ENCODE measurements at regions not wholly inside any gene's neighbourhood (a gene's known extent, or its start where the extent isn't known, plus 50 kb on each side); places are given as distances from the start of the nearest gene placed in this dataset.

DNA sequence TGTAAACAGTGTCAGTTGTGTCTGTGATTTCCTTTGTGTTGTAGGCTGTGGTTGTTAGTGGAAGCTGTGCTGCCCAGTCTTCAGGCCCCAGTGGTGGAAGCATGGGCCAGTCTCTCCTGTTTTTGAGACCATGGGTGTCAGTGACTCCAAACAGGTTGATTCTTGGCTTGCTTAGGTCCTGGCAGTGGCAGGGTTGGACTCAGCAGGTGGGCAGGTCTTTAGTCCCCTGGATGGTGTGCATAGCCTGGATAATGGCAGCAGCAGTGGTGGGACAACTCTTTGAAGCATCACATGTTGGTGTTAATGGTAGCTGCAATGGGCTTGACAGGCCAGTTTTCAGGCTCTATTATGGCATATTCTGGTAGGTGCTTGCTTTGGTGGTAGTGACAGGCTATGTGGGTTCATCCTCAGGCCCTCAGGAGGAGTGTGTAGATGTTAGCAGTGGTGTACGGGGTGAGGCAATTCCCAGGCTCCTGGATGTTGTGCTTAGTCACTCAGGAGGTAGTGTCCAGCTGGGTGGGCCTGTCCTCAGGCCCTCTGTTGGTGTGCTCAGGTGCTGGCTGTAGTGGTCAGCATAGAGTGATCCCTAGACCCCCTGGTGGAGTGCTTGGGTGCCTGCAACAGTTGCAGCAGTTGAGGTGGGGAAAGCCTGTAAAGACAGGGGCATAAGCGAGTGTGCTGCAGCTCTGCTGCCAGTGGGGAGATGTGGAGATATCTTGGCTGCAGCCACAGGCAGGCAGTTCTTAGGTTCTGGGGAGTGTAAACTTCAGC is 596.7 kb downstream of the PDCD6IP start:
- DNase-seq (ENCODE audit: low read depth): no peak
- TF ChIP-seq, protein P1, sequence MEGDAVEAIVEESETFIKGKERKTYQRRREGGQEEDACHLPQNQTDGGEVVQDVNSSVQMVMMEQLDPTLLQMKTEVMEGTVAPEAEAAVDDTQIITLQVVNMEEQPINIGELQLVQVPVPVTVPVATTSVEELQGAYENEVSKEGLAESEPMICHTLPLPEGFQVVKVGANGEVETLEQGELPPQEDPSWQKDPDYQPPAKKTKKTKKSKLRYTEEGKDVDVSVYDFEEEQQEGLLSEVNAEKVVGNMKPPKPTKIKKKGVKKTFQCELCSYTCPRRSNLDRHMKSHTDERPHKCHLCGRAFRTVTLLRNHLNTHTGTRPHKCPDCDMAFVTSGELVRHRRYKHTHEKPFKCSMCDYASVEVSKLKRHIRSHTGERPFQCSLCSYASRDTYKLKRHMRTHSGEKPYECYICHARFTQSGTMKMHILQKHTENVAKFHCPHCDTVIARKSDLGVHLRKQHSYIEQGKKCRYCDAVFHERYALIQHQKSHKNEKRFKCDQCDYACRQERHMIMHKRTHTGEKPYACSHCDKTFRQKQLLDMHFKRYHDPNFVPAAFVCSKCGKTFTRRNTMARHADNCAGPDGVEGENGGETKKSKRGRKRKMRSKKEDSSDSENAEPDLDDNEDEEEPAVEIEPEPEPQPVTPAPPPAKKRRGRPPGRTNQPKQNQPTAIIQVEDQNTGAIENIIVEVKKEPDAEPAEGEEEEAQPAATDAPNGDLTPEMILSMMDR (IDR thresholded peaks at IDR 0.05; ENCODE audit: insufficient read depth, low read depth, low read length, missing control alignments): no peak
- no peak overlapping the region for H3K4me3 ChIP-seq (ENCODE audit: low read length)

DNA sequence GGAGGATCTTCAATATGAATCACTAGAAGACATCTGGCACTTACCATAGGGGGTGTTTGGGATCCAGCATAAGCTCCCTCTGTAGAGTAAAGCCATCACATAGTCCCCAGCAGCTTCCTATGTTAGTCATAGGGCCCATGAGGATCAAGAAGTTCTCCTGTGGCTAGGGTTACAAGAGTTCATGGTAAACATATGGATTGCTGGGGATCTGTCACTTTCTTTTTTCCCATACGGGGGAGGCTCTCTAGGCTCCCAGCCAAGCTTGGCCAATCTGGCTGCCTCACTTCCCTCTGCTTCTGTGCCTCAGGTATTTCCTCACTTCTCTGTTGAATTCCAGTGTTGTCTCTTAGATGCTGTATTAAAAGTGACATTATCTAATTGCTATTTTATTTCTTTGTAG is 597.9 kb downstream of the PDCD6IP start:
- no peak overlapping the region for H3K4me3 ChIP-seq (ENCODE audit: low read length)
- no peak for DNase-seq (ENCODE audit: low read depth)
- TF ChIP-seq, protein P1 (IDR thresholded peaks at IDR 0.05; ENCODE audit: insufficient read depth, low read depth, low read length, missing control alignments): no peak

DNA sequence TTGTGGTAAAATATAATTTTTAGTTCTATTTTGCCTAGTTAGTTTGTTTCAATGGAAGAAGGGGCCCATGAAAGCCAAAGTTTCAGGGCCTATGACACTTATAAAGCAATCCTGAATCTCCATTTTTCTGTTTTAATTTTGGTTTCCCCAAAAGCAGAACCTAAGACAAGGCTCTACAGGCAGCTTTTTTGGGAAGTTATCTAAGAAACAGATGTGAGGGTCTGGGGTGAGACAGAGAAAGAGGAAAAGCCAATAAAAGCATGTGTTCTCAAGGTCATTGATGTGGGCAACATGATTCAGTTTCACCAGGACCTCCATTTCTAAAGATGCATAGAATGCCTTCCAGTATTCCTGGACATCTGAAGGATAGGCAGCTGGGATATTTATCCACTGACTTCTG is 598.5 kb downstream of the PDCD6IP start:
- TF ChIP-seq, protein P1 (IDR thresholded peaks at IDR 0.05; ENCODE audit: insufficient read depth, low read depth, low read length, missing control alignments): no peak
- H3K4me3 ChIP-seq (ENCODE audit: low read length): no peak overlapping the region
- DNase-seq (ENCODE audit: low read depth): no peak

DNA sequence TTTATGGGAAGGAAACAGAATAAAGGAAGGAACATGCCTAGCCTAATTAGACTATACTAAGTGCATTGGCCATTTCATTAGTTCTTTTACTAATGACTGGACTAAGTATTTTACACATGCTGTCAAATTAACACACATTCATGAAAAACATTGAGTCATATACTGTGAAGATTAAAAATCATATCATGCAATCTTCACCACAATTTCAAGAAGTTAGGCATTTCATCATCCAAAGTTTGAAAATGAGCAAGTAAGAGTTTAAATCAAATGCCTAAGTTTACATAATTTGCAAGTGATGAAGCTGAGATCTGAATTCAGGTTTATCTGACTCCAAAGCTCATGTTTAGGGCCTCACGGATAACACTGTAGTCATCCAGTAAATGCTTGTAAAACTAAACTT is 601.0 kb downstream of the PDCD6IP start:
- no peak for DNase-seq (ENCODE audit: low read depth)
- TF ChIP-seq, protein P1 (IDR thresholded peaks at IDR 0.05; ENCODE audit: insufficient read depth, low read depth, low read length, missing control alignments): no peak
- H3K4me3 ChIP-seq (ENCODE audit: low read length): no peak overlapping the region

DNA sequence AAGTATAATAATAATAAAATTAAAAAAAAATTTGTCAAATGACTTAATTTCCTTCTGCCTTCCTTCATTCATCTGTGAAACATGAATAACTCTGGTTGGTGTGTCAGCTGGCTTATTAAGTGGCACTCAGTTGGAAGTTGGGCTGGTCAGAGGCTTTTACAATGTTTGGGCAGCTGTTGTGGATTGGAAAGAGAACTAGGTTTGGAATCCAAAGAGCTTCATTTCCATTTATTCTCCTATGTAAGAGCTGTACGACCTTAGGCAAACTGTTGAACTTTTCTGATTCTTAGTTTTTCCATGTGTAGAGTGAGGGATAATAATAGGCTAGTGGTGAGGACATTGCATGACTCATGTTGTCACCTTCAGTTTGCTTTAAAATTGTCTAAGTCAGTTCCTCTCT is 606.7 kb downstream of the PDCD6IP start:
- no peak for DNase-seq (ENCODE audit: low read depth)
- H3K4me3 ChIP-seq (ENCODE audit: low read length): no peak overlapping the region
- TF ChIP-seq, protein P1 (IDR thresholded peaks at IDR 0.05; ENCODE audit: insufficient read depth, low read depth, low read length, missing control alignments): no peak

DNA sequence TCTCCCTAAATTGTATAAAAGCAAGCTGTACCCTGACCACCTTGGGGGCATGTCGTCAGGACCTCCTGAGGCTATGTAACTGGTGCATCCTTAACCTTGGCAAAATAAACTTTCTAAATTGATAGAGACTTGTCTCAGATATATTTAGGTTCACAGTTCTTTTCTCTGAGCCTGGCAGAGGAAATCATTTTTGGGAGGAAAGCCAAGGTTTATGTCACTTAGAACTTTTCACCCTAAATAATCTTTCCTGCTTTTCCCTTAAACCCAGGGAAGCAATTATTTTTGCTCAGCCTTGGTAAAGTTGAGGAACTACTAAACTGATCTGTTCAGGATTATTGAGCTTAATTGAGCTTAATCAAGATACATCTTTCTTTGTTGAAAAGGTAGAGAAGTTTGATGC is 608.9 kb downstream of the PDCD6IP start:
- DNase-seq (ENCODE audit: low read depth): no peak
- TF ChIP-seq, protein P1 (IDR thresholded peaks at IDR 0.05; ENCODE audit: insufficient read depth, low read depth, low read length, missing control alignments): no peak
- no peak overlapping the region for H3K4me3 ChIP-seq (ENCODE audit: low read length)

DNA sequence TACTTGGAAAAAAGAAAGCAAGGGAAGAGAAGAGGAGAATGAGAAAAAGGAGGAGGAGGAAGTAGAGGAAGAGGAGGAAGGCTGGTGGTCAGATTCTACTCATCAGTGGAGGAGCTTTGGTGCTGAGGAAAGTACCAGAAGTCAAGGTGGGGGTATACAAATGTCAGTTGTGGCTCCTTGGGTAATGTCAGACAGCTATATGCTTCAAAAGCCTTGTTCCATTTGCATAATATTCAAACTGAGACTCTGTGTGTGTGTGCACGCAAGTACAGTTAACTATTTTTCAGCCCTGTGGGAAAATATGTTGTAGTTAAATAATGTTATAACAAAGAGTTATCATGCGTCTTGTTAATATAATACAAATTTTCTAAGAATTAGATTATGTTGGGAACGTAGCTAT is 609.7 kb downstream of the PDCD6IP start:
- no peak overlapping the region for H3K4me3 ChIP-seq (ENCODE audit: low read length)
- no peak for DNase-seq (ENCODE audit: low read depth)
- TF ChIP-seq, protein P1 (IDR thresholded peaks at IDR 0.05; ENCODE audit: insufficient read depth, low read depth, low read length, missing control alignments): no peak
